ENCODE measurements at regions not wholly inside any gene's neighbourhood (a gene's known extent, or its start where the extent isn't known, plus 50 kb on each side); places are given as distances from the start of the nearest gene placed in this dataset.

DNA sequence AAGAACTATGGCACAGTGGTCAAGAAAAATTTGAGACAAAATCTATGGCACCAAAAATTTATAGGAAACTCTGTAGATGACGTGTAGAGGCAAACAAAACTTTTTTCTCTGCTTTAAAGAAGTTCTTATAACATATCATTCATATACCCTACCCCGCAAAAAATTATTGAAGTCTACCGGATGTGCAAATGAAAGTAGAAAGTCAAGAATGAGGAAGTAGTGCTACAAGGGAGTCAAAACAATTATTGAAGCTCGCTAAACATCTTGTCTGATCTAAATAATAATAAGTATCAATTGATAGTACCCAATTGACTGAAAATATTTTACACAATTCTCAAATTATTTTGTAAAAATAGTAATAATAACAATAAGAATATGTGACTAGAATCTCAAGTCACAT, 398.5 kb downstream of the TAF11L14 start:
- Histone ChIP-seq H3K4me3 (no peak overlapping the region), H3K27ac (no peak overlapping the region), H3K27me3 (no peaks in the 10 kb centered on the region), H3K4me1 (no peaks in the 10 kb centered on the region), H3K9me3 (no peaks in the 10 kb centered on the region), H3K36me3 (replicated peaks in 1 of 2; ENCODE audit: insufficient read depth in 1 of 2, low read depth in 2 of 2) (no peaks in the 10 kb centered on the region)
- TF ChIP-seq POLR2A (IDR thresholded peaks at IDR 0.05) (no peak), CTCF (IDR thresholded peaks at IDR 0.05) (no peak)
- intact Hi-C loops (cut with DNase I), result no loop called here
- DNase-seq (no peak), ATAC-seq (no peak)
- 62 to 67% methylated on average over 4 of the region's 4 CpGs for WGBS, 2 donors

DNA sequence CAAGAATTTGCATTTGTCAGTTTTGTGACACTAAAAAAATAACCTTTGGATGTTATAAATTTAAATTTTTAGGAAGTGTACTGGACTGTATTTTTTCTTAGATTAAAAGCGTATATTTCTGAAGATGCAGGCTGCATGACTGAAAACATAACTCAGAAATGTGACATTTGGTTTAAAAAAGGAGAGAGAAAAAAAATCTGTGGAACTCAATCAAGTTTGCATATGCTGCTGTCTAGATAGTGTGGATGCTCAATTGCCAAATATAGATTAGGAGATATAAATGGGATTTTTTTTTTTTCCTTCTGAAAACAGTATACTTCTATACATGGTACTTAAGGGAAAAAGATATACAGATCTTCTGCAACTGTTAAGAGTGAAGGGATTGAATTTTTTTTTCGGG, 402.3 kb downstream of the TAF11L14 start:
- no peak overlapping the region for H3K27ac ChIP-seq
- no peaks in the 10 kb centered on the region for H3K4me1 ChIP-seq
- DNase-seq (no peak), ATAC-seq (no peak)
- 34 to 37% methylated on average over 2 of the region's 2 CpGs for WGBS, 2 donors
- no peaks in the 10 kb centered on the region for H3K36me3 ChIP-seq (replicated peaks in 1 of 2; ENCODE audit: insufficient read depth in 1 of 2, low read depth in 2 of 2)
- H3K27me3 ChIP-seq, result no peaks in the 10 kb centered on the region
- TF ChIP-seq CTCF (IDR thresholded peaks at IDR 0.05) (no peak), POLR2A (IDR thresholded peaks at IDR 0.05) (no peak)
- intact Hi-C loops (cut with DNase I), result no loop called here
- H3K4me3 ChIP-seq, result no peak overlapping the region
- no peaks in the 10 kb centered on the region for H3K9me3 ChIP-seq

- ATAC-seq (no peak), DNase-seq (no peak)
- intact Hi-C loops (cut with DNase I), result no loop called here
- H3K9me3 ChIP-seq, result no peaks in the 10 kb centered on the region
- TF ChIP-seq POLR2A (IDR thresholded peaks at IDR 0.05), result no peak
- no peak for TF ChIP-seq CTCF (IDR thresholded peaks at IDR 0.05)
- no peaks in the 10 kb centered on the region for H3K27me3 ChIP-seq
- 75 to 78% methylated on average over 2 of the region's 2 CpGs for WGBS, 2 donors
- no peaks in the 10 kb centered on the region for H3K36me3 ChIP-seq (replicated peaks in 1 of 2; ENCODE audit: insufficient read depth in 1 of 2, low read depth in 2 of 2)
- no peak overlapping the region for H3K27ac ChIP-seq
- H3K4me3 ChIP-seq, result no peak overlapping the region
- no peaks in the 10 kb centered on the region for H3K4me1 ChIP-seq
These were observed 403.5 kb downstream of the TAF11L14 start for GRCh38 chr5:18037718-18038117.

GRCh38 chr5:18043344-18043743, 409.1 kb downstream of the TAF11L14 start:
- TF ChIP-seq POLR2A (IDR thresholded peaks at IDR 0.05) (no peak), CTCF (IDR thresholded peaks at IDR 0.05) (no peak)
- no peaks in the 10 kb centered on the region for H3K4me1 ChIP-seq
- no peaks in the 10 kb centered on the region for H3K9me3 ChIP-seq

DNA sequence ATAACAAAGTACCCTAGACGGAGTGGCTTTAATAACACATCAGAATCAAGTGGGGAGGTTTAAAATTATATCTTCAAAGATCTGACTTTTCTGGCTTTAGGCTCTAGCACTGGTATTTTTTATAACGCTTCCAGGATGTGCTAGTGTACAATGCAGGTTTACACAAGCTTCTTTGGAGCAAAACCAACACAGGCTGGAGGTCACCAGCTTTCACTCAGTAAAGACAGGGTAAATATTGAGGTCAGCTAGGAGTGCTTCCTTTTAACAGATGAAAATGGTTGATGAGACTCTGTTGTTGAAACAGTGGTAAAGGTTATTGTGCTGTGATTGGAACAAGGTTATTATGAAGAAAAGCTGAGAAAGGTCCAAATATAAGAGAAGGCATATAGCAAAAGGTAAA, 414.2 kb downstream of the TAF11L14 start:
- no peak for ATAC-seq
- H3K27ac ChIP-seq, result no peak overlapping the region

More at GRCh38 chr5:18043344-18043743, 409.1 kb downstream of the TAF11L14 start:
- intact Hi-C loops (cut with DNase I), result no loop called here
- Histone ChIP-seq H3K27me3 (no peaks in the 10 kb centered on the region), H3K4me3 (no peak overlapping the region), H3K36me3 (replicated peaks in 1 of 2; ENCODE audit: insufficient read depth in 1 of 2, low read depth in 2 of 2) (no peaks in the 10 kb centered on the region), H3K27ac (no peak overlapping the region)
- DNase-seq, result no peak
- no peak for ATAC-seq
- WGBS, 2 donors, result 26 to 50% methylated on average over 1 of the region's 1 CpG

More for the DNA sequence above, 414.2 kb downstream of the TAF11L14 start:
- no peak overlapping the region for H3K4me3 ChIP-seq
- WGBS, 2 donors, result 16 to 20% methylated on average over 2 of the region's 2 CpGs
- H3K27me3 ChIP-seq, result no peaks in the 10 kb centered on the region
- no peaks in the 10 kb centered on the region for H3K9me3 ChIP-seq
- no peak for TF ChIP-seq POLR2A (IDR thresholded peaks at IDR 0.05)
- no peak for TF ChIP-seq CTCF (IDR thresholded peaks at IDR 0.05)
- no peaks in the 10 kb centered on the region for H3K36me3 ChIP-seq (replicated peaks in 1 of 2; ENCODE audit: insufficient read depth in 1 of 2, low read depth in 2 of 2)
- DNase-seq, result peak in 1 of 4 donors; percentile 2
- intact Hi-C loops (cut with DNase I), result no loop called here
- H3K4me1 ChIP-seq, result no peaks in the 10 kb centered on the region

All from body of pancreas (tissue), 4 donors.